GM12865 (cell line): ENCODE measurements at regions not wholly inside any gene's neighbourhood (a gene's known extent, or its start where the extent isn't known, plus 50 kb on each side); places are given as distances from the start of the nearest gene placed in this dataset.

Source experiments
- DNase-seq: peaks from one replicate; pipeline ENCODE4 v3.0.0; 2010; ENCODE audit warnings: low read depth
- H3K4me3 ChIP-seq: 2 replicates; pipeline ENCODE4 v1.5.1; 2011; ENCODE audit warnings: mild to moderate bottlenecking, low read depth, low read length, control low read depth
- CTCF ChIP-seq: IDR thresholded peaks from 2 replicates; pipeline ENCODE4 v1.5.1; 2011; ENCODE audit warnings: low read length, control low read depth, low read depth, inconsistent platforms; ENCODE audit not compliant: insufficient read depth; ENCODE audit errors: missing control alignments

- H3K4me3 ChIP-seq: no peak overlapping the region
- no peak for DNase-seq
- TF ChIP-seq CTCF: no peak
Observed at GRCh38 chr5:54732108-54732507, 214.5 kb downstream of the SNX18 start.

- no peak for TF ChIP-seq CTCF
- H3K4me3 ChIP-seq: no peak overlapping the region
- DNase-seq: no peak
Observed at GRCh38 chr5:54728588-54728915, 211.0 kb downstream of the SNX18 start.

- no peak overlapping the region for H3K4me3 ChIP-seq
- DNase-seq: no peak
- no peak for TF ChIP-seq CTCF
Observed at GRCh38 chr5:54727874-54728587, 210.5 kb downstream of the SNX18 start.

- no peak for TF ChIP-seq CTCF
- no peak overlapping the region for H3K4me3 ChIP-seq
- DNase-seq: no peak
Observed at GRCh38 chr5:54725391-54726280, 208.1 kb downstream of the SNX18 start.

GRCh38 chr5:54722846-54723433 is 205.4 kb downstream of the SNX18 start:
- no peak for TF ChIP-seq CTCF
- DNase-seq: no peak
- H3K4me3 ChIP-seq: no peak overlapping the region

- no peak for DNase-seq
Observed at GRCh38 chr5:54721951-54722654, 204.5 kb downstream of the SNX18 start.

More at GRCh38 chr5:54721951-54722654, 204.5 kb downstream of the SNX18 start:
- TF ChIP-seq CTCF: no peak
- H3K4me3 ChIP-seq: no peak overlapping the region
